ENCODE measurements at regions not wholly inside any gene's neighbourhood (a gene's known extent, or its start where the extent isn't known, plus 50 kb on each side); places are given as distances from the start of the nearest gene placed in this dataset.

- no peak for DNase-seq (ENCODE audit: insufficient read length, low spot score)
- no peak for FAIRE-seq
- no peak for TF ChIP-seq POLR2A (IDR thresholded peaks at IDR 0.05; ENCODE audit: low read depth, low read length)
Measured at GRCh38 chr2:104337869-104338268, 516.0 kb upstream of the POU3F3 start.

- DNase-seq (ENCODE audit: insufficient read length, low spot score) (no peak), FAIRE-seq (no peak)
- TF ChIP-seq POLR2A (IDR thresholded peaks at IDR 0.05; ENCODE audit: low read depth, low read length), result no peak
Measured at GRCh38 chr2:104340162-104340561, 513.8 kb upstream of the POU3F3 start.

- no peak for TF ChIP-seq POLR2A (IDR thresholded peaks at IDR 0.05; ENCODE audit: low read depth, low read length)
- DNase-seq (ENCODE audit: insufficient read length, low spot score), result no peak
- no peak for FAIRE-seq
Measured at GRCh38 chr2:104340879-104341828, 512.8 kb upstream of the POU3F3 start.

GRCh38 chr2:104344306-104344705, 509.6 kb upstream of the POU3F3 start:
- DNase-seq (ENCODE audit: insufficient read length, low spot score) (no peak), FAIRE-seq (no peak)
- TF ChIP-seq POLR2A (IDR thresholded peaks at IDR 0.05; ENCODE audit: low read depth, low read length), result no peak

GRCh38 chr2:104344985-104345384, 508.9 kb upstream of the POU3F3 start:
- TF ChIP-seq POLR2A (IDR thresholded peaks at IDR 0.05; ENCODE audit: low read depth, low read length), result no peak
- FAIRE-seq (no peak), DNase-seq (ENCODE audit: insufficient read length, low spot score) (no peak)

GRCh38 chr2:104358122-104358521, 495.8 kb upstream of the POU3F3 start:
- FAIRE-seq, result no peak
- TF ChIP-seq POLR2A (IDR thresholded peaks at IDR 0.05; ENCODE audit: low read depth, low read length), result no peak
- no peak for DNase-seq (ENCODE audit: insufficient read length, low spot score)

GRCh38 chr2:104361414-104361813, 492.5 kb upstream of the POU3F3 start:
- no peak for TF ChIP-seq POLR2A (IDR thresholded peaks at IDR 0.05; ENCODE audit: low read depth, low read length)
- FAIRE-seq (no peak), DNase-seq (ENCODE audit: insufficient read length, low spot score) (no peak)

- FAIRE-seq, result no peak
- DNase-seq (ENCODE audit: insufficient read length, low spot score), result no peak
- TF ChIP-seq POLR2A (IDR thresholded peaks at IDR 0.05; ENCODE audit: low read depth, low read length), result no peak
Measured at GRCh38 chr2:104368089-104368488, 485.8 kb upstream of the POU3F3 start.

- no peak for DNase-seq (ENCODE audit: insufficient read length, low spot score)
- FAIRE-seq, result no peak
- no peak for TF ChIP-seq POLR2A (IDR thresholded peaks at IDR 0.05; ENCODE audit: low read depth, low read length)
Measured at GRCh38 chr2:104371087-104371781, 482.7 kb upstream of the POU3F3 start.

GRCh38 chr2:104375206-104375605, 478.7 kb upstream of the POU3F3 start:
- TF ChIP-seq POLR2A (IDR thresholded peaks at IDR 0.05; ENCODE audit: low read depth, low read length), result no peak
- FAIRE-seq, result no peak
- no peak for DNase-seq (ENCODE audit: insufficient read length, low spot score)

GRCh38 chr2:104378853-104379374, 475.0 kb upstream of the POU3F3 start:
- DNase-seq (ENCODE audit: insufficient read length, low spot score) (peak; percentile 16), FAIRE-seq (no peak)
- no peak for TF ChIP-seq POLR2A (IDR thresholded peaks at IDR 0.05; ENCODE audit: low read depth, low read length)

GRCh38 chr2:104384961-104385360, 469.0 kb upstream of the POU3F3 start:
- no peak for TF ChIP-seq POLR2A (IDR thresholded peaks at IDR 0.05; ENCODE audit: low read depth, low read length)
- DNase-seq (ENCODE audit: insufficient read length, low spot score) (no peak), FAIRE-seq (no peak)

GRCh38 chr2:104385743-104386142, 468.2 kb upstream of the POU3F3 start:
- DNase-seq (ENCODE audit: insufficient read length, low spot score) (no peak), FAIRE-seq (no peak)
- TF ChIP-seq POLR2A (IDR thresholded peaks at IDR 0.05; ENCODE audit: low read depth, low read length), result no peak

GRCh38 chr2:104388296-104388695, 465.6 kb upstream of the POU3F3 start:
- DNase-seq (ENCODE audit: insufficient read length, low spot score), result no peak
- TF ChIP-seq POLR2A (IDR thresholded peaks at IDR 0.05; ENCODE audit: low read depth, low read length), result no peak
- no peak for FAIRE-seq

Measured in H54 (cell line).